Activated T-helper 2 cell treated with anti-CD3 and anti-CD28 coated beads, Interferon-gamma antibody, Interleukin-2, Interleukin-4, amounts not matched to agents 10 μg/mL and 5 μg/mL and 100 μg/mL, durations not matched to agents 14 hours and 24 hours and 36 hours (primary cell): ENCODE measurements at regions not wholly inside any gene's neighbourhood (a gene's known extent, or its start where the extent isn't known, plus 50 kb on each side); places are given as distances from the start of the nearest gene placed in this dataset.

Experiments used
- DNase-seq: peaks from one replicate; pipeline ENCODE4 v3.0.0; 2021; ENCODE audit warnings: low spot score
- H3K27ac Mint-ChIP-seq: one replicate; pipeline ENCODE4 v1.8.0; 2021; ENCODE audit warnings: mixed read lengths
- H3K27me3 Mint-ChIP-seq: one replicate; pipeline ENCODE4 v1.8.0; 2021; ENCODE audit warnings: low read depth, mixed read lengths
- H3K36me3 Mint-ChIP-seq: one replicate; pipeline ENCODE4 v1.8.0; 2021; ENCODE audit warnings: low read depth, mixed read lengths
- H3K4me1 Mint-ChIP-seq: one replicate; pipeline ENCODE4 v1.8.0; 2021; ENCODE audit warnings: low read depth, mixed read lengths
- H3K4me3 Mint-ChIP-seq: one replicate; pipeline ENCODE4 v1.8.0; 2021; ENCODE audit warnings: low read depth, mild to moderate bottlenecking, moderate library complexity, mixed read lengths
- H3K9me3 Mint-ChIP-seq: one replicate; pipeline ENCODE4 v1.8.0; 2021; ENCODE audit warnings: mixed read lengths
- intact Hi-C: fragments of 100-400 bp; cut with micrococcal nuclease; formaldehyde crosslinking; loops from one replicate; pipeline ENCODE4 v1.15.1; 2023

DNA sequence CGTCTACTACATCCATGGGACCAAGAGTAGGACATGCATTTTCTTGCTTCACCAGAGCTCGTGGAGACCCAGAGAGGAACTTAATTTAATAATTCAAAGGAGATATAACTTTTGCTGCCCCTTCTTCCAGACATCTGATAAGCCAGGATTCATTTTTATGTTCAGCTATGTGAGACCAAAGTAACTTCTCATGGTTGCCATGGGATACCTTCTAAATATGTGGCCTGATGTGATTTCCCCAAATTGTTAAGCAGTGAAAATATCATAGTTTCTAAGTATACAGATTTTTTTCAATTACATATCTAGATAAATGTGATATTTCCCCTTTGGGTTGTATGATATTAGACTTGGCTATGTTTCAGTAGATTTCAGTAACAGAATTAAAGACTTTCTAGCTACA lies 185.5 kb upstream of the FN1 start:
- H3K4me1 Mint-ChIP-seq, result peaks cover 7% of the 10 kb centered on the region
- H3K9me3 Mint-ChIP-seq, result peaks cover 4% of the 10 kb centered on the region
- no peaks in the 10 kb centered on the region for H3K36me3 Mint-ChIP-seq
- H3K27ac Mint-ChIP-seq, result no peak overlapping the region
- H3K27me3 Mint-ChIP-seq, result peaks cover 4% of the 10 kb centered on the region
- intact Hi-C loops, result no loop called here
- H3K4me3 Mint-ChIP-seq, result no peak overlapping the region
- DNase-seq, result no peak

DNA sequence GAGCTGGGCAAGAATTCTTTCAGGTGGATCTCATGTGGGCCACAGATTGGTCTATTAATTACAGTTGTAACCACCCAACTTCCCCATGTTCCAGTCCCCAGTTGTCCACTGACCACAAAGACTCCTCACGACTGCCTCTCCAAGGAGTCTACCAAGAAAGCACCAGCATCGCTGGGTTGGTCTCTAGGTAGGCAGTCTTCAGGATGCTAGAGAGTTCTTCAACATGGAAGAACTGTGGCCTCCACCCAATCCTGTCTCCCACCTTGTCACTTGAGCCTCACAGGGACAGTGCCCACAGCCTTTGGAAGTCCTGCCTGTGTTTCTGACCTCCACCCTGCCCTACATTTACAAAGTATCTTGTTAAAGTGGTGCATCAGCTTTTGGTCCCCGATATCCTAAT lies 184.7 kb upstream of the FN1 start:
- intact Hi-C loops, result no loop called here
- Mint-ChIP-seq H3K9me3 (peaks cover 4% of the 10 kb centered on the region), H3K27me3 (peaks cover 4% of the 10 kb centered on the region), H3K4me1 (peaks cover 7% of the 10 kb centered on the region), H3K4me3 (no peak overlapping the region), H3K27ac (no peak overlapping the region), H3K36me3 (no peaks in the 10 kb centered on the region)
- DNase-seq, result no peak

DNA sequence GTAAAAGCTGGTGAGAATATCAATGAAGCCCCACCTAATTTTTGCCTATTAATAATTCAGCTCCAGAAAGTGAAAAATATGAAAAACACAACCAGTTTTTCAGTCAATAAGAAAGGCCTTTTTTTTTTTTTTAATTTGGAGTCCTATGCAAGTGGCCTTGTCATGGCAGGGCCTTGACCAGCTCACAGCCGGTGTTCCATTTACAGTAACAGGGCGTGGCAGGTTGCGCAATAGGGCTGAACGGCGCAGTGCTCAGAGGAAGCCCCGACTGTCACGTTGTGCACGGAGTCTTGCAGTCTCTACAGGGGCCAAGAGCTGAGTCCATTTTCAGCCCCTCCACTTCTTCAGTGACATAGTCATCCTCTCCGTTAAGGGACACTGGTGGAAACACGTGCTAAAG lies 184.1 kb upstream of the FN1 start:
- Mint-ChIP-seq H3K36me3 (no peaks in the 10 kb centered on the region), H3K4me3 (peak overlapping the region; percentile 26), H3K9me3 (peaks cover 4% of the 10 kb centered on the region), H3K27ac (no peak overlapping the region), H3K4me1 (peaks cover 7% of the 10 kb centered on the region), H3K27me3 (peaks cover 4% of the 10 kb centered on the region)
- DNase-seq, result no peak
- intact Hi-C loops, result no loop called here

DNA sequence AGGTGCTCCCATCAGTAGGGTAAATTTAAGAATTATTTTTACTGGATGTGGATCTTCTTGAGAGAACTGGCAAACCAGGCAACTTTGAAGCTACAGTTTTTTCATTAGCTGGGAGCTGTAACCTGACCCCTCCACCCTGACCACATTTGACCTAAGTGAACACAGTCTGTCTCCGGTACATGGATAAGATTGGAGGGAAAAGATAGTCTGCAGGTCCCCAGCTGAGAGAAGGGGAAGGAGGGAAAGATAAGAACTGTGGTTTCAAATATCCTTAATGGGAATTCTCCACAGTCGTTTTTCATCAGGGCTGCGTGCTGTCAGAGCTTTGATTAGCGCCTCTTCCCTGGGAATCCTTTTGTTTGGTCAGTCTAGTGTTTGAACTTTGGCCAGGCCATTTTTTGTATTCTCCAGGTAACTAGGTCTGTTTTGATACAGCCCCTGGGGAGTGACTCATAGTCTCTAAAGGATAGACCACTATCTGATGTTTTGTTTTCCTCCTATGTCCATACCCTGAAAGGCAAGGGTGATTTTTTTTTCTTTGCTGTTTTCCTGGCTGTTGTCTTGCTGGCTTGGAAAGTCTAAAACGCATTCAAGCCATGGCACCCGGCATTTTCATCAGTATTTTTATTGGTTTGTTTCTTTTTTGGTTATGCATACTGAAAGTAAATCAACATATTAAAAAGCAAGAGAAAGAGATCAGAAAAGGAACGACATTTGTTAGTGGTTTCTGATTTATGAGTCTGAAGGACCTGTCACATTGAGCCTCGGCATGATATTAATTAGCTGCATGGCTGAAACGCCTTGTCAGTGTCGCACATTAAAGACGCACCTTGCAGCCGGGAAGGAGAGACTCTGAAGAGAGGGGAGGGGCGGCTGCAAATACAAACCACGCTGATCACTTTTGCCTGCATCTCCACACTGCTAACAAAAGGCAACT lies 183.4 kb upstream of the FN1 start:
- intact Hi-C loops, result no loop called here
- Mint-ChIP-seq H3K36me3 (no peaks in the 10 kb centered on the region), H3K4me3 (peak overlapping the region; percentile 26), H3K27ac (no peak overlapping the region), H3K4me1 (peaks cover 7% of the 10 kb centered on the region), H3K27me3 (peaks cover 4% of the 10 kb centered on the region), H3K9me3 (peaks cover 4% of the 10 kb centered on the region)
- DNase-seq, result no peak

DNA sequence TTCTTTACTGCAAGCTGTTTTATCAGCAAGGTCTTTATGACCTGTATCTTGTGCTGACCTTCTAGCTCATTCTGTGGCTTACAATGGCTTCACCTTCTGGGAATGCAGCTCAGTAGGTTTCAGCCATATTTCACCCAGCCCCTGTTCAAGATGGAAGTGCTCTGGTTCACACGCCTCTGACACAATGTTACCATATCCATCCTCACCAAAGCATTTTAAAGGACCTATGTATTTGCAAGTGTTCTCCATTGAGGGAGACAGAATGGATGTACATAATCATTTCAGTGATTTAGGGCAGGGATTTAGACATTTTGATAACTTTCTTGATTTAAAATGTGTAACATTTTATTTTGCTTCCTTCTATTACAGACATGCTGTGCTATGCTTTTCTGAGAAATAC lies 182.3 kb upstream of the FN1 start:
- H3K9me3 Mint-ChIP-seq, result peaks cover 4% of the 10 kb centered on the region
- no peaks in the 10 kb centered on the region for H3K36me3 Mint-ChIP-seq
- H3K27me3 Mint-ChIP-seq, result peaks cover 4% of the 10 kb centered on the region
- no peak for DNase-seq
- H3K4me1 Mint-ChIP-seq, result peaks cover 7% of the 10 kb centered on the region
- intact Hi-C loops, result no loop called here
- H3K27ac Mint-ChIP-seq, result no peak overlapping the region
- no peak overlapping the region for H3K4me3 Mint-ChIP-seq

DNA sequence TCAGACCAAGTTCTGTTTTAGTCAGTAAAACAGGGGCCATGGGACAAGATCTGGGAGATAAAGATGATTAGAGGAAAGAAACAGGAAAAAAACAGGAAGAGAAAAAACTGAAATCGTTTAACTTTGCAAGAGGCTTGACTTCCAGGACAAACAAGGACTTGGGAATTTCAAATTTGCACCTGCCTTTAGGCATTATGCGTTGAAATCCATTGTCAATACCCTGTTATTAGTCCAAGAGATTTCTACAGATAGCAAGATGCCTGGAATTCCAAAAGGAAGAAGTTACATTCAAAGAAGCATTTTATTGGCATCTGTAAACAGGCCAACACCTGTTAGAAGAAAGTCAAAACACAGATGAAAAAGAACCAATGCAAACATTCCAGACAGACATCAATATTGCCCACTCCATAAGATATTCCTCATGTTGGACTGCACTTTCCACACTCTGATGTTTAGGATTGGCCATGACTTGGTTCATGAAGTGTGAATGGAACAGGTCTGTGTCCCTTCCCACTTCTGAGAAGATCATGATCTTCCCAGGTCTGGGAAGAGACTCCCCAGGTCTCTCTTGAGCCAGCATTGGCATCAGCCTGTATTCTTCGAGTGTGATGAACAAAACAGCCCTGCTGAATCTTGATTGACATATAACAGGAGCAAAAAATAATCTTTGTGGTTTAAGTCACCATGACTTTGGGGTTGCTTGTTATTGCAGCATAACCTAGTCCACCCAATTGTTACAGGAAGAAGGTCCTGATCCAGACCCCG lies 181.4 kb upstream of the FN1 start:
- intact Hi-C loops, result no loop called here
- no peaks in the 10 kb centered on the region for H3K36me3 Mint-ChIP-seq
- DNase-seq, result no peak
- H3K4me1 Mint-ChIP-seq, result peaks cover 7% of the 10 kb centered on the region
- H3K4me3 Mint-ChIP-seq, result no peak overlapping the region
- peaks cover 4% of the 10 kb centered on the region for H3K27me3 Mint-ChIP-seq
- H3K27ac Mint-ChIP-seq, result no peak overlapping the region
- peaks cover 4% of the 10 kb centered on the region for H3K9me3 Mint-ChIP-seq

DNA sequence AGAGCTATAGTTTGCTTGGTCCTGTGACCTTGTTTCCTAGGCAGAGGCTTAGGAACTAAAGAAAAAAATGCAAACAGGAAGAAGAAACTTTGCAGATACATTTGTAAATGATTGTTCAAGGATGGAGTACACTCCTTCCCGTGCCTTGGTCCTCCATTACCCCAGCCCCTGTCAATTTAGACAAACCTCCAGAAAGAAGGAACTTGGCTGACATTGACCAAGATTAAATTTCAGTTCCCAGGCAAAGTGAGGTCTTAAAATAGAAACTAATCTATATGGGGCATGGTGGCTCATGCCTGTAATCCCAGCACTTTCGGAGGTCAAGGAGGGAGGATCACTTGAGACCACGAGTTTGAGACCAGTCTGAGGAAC lies 179.9 kb upstream of the FN1 start:
- DNase-seq, result no peak
- intact Hi-C loops, result no loop called here
- no peak overlapping the region for H3K27ac Mint-ChIP-seq
- H3K9me3 Mint-ChIP-seq, result peaks cover 4% of the 10 kb centered on the region
- peaks cover 4% of the 10 kb centered on the region for H3K27me3 Mint-ChIP-seq
- no peak overlapping the region for H3K4me3 Mint-ChIP-seq
- H3K4me1 Mint-ChIP-seq, result peaks cover 12% of the 10 kb centered on the region
- no peaks in the 10 kb centered on the region for H3K36me3 Mint-ChIP-seq

DNA sequence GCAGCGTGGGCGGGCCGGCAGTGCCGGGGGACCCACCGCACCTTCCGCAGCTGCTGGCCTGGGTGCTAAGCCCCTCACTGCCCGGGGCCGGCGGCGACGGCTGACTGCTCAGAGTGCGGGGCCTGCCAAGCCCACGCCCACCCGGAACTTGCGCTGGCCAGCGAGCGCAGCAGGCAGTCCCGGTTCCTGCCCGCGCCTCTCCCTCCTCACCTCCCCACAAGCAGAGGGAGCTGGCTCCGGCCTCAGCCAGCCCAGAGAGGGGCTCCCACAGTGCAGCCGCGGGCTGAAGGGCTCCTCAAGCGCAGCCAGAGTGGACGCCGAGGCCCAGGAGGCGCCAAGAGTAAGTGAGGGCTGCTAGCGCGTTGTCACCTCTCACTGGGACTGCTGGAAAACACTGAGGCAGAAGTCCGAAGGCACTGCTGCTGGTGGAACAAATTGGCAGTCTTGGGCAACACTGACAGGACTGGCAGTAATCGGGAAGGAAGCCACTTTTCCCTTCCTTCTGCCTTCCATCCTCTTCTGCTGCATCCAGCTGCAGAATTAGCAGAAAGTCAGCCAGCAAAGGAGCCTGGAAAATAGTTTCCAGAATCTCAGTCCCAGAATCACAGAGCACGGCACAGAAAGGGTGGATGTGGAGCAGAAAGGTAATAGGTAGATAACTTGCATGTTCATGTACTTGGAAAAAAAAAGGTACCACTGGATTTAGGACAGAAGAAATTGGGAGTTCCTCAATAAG lies 179.4 kb upstream of the FN1 start:
- peaks cover 4% of the 10 kb centered on the region for H3K9me3 Mint-ChIP-seq
- H3K36me3 Mint-ChIP-seq, result no peaks in the 10 kb centered on the region
- peaks cover 4% of the 10 kb centered on the region for H3K27me3 Mint-ChIP-seq
- intact Hi-C loops, result no loop called here
- no peak overlapping the region for H3K27ac Mint-ChIP-seq
- no peak overlapping the region for H3K4me3 Mint-ChIP-seq
- H3K4me1 Mint-ChIP-seq, result peaks cover 12% of the 10 kb centered on the region
- DNase-seq, result no peak

DNA sequence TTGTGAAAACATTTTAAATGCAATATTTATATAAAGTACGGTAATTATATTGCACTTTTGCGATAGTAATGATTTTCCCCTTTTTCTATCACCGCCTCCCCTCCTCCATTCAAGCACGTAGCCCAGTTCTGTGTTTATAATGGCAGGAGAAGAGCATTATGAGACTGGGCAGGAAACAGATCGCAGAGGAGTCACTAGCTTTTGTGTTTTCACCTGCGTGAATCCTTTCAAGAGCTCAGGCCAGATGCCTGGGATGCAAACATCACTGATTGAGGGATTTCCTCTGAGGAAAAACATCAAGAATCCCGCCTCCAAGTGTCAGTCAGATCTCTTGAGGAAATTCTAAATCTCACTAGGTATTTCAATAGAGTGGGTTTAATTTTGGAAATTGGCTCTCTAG lies 178.4 kb upstream of the FN1 start:
- H3K27ac Mint-ChIP-seq, result no peak overlapping the region
- H3K4me3 Mint-ChIP-seq, result no peak overlapping the region
- peaks cover 4% of the 10 kb centered on the region for H3K9me3 Mint-ChIP-seq
- H3K27me3 Mint-ChIP-seq, result peaks cover 4% of the 10 kb centered on the region
- H3K4me1 Mint-ChIP-seq, result peaks cover 6% of the 10 kb centered on the region
- intact Hi-C loops, result loop anchor here (5.0 kb wide), 1 partner anchor 128 kb away; no protein-coding TSS in a partner anchor
- no peak for DNase-seq
- no peaks in the 10 kb centered on the region for H3K36me3 Mint-ChIP-seq

DNA sequence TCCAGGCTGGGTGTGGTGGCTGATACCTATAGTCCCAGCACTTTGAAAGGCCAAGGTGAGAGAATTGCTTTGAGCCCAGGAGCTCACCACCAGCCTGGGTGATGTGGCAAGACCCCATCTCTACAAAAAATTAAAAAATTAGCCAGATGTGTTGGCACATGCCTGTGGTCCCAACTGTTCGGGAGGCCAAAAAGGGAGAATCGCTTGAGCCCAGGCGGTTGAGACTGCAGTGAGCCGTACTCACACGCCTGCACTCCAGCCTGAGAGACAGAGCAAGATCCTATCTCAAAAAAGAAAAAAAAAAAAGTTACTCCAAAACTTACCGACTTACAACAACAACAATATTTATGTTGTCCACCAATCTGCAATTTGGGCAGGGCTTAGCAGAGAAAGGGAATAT lies 178.0 kb upstream of the FN1 start:
- Mint-ChIP-seq H3K27ac (no peak overlapping the region), H3K4me1 (peaks cover 6% of the 10 kb centered on the region), H3K36me3 (no peaks in the 10 kb centered on the region), H3K27me3 (peaks cover 4% of the 10 kb centered on the region), H3K9me3 (peaks cover 4% of the 10 kb centered on the region), H3K4me3 (no peak overlapping the region)
- DNase-seq, result no peak
- intact Hi-C loops, result loop anchor here (5.0 kb wide), 1 partner anchor 128 kb away; no protein-coding TSS in a partner anchor

DNA sequence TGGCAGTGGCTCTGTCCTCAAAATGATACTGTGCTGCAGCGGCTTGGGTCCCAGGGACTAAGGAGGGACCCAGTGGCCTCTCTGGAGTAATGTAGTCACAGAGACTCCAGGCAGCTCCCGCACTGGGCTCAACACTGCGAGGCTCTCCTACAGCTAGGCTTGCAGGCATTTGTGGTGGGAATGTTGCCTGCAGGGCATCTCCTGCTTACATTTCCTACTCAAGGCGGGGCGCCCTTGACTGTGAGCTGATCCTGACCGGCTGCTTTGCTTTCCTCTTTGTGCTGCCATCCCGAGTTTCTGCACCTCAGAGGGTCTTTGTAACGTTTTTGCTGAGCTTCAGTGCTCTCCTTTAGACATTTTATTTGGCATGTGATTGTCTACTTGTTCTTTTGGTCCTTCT lies 177.4 kb upstream of the FN1 start:
- Mint-ChIP-seq H3K9me3 (peaks cover 4% of the 10 kb centered on the region), H3K27me3 (peaks cover 2% of the 10 kb centered on the region), H3K4me1 (peaks cover 6% of the 10 kb centered on the region), H3K36me3 (no peaks in the 10 kb centered on the region), H3K27ac (no peak overlapping the region), H3K4me3 (no peak overlapping the region)
- DNase-seq, result no peak
- intact Hi-C loops, result loop anchor here (5.0 kb wide), 1 partner anchor 129 kb away; no protein-coding TSS in a partner anchor

DNA sequence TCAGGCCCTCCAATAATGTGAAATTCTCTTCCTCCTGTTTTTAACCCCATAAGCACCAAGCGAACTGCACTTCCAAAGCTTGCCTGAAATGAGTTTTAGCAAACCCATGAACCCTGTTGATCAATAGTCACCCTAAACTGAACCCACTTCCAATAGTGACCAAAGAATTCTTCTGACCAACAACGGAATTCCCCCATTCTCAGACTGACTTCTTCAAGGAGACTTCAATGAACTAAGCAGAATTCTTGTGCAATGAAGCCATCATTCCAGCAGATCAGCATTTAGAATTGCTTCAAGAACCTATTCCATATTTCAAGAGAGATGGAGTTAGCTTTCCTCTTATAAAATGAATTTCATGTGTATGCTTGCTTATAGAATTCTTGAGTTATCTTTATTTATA lies 176.9 kb upstream of the FN1 start:
- Mint-ChIP-seq H3K4me1 (peaks cover 6% of the 10 kb centered on the region), H3K27ac (no peak overlapping the region), H3K36me3 (no peaks in the 10 kb centered on the region), H3K9me3 (peaks cover 4% of the 10 kb centered on the region), H3K4me3 (no peak overlapping the region), H3K27me3 (no peaks in the 10 kb centered on the region)
- DNase-seq, result no peak
- intact Hi-C loops, result loop anchor here (5.0 kb wide), 1 partner anchor 130 kb away; no protein-coding TSS in a partner anchor
